T-cell (primary cell): ENCODE measurements at regions not wholly inside any gene's neighbourhood (a gene's known extent, or its start where the extent isn't known, plus 50 kb on each side); places are given as distances from the start of the nearest gene placed in this dataset.
"Not testable (repeated sequence)": the region's sequence is repeated elsewhere in the genome, so short reads cannot be mapped to it uniquely, and the experiment has no call there.

Experiments
- ATAC-seq, 4 experiments: fragments of 200-7000 bp in 3 of 4; fragments of 150-1000 bp in 1 of 4; cut with Tn5 transposase; replicated peaks in 1 of 4; 1 replicate in 3 of 4; 2 replicates in 1 of 4; pipeline ENCODE4 v1.10.0; 2021; ENCODE audit warnings: moderate library complexity in 3 of 4, mild to moderate bottlenecking in 2 of 4, moderate number of reproducible peaks in 1 of 4
- CTCF ChIA-PET, 2 donors: fragments of 300-600 bp; sonication (Branson Sonifier 250); formaldehyde crosslinking; loops; one replicate each; lab custom pipeline; 2022; ENCODE audit warnings: antibody characterized with exemption in 2 of 2; lab: Charles Lee
- POLR2A ChIA-PET, 2 donors: fragments of 300-600 bp; sonication (Branson Sonifier 250); formaldehyde crosslinking; loops; one replicate each; lab custom pipeline; 2022; ENCODE audit warnings: antibody characterized with exemption in 2 of 2; lab: Charles Lee
- DNase-seq, 35 experiments: peaks; one replicate each; pipeline versions ENCODE4 v3.0.0 to v3.0.0-alpha.2; 2013 to 2023
- H3K27ac ChIP-seq: one replicate; pipeline ENCODE4 v1.5.1; 2013; ENCODE audit warnings: low read length
- H3K27me3 ChIP-seq, 2 experiments: replicated peaks in 1 of 2; 1 replicate in 1 of 2; 2 replicates in 1 of 2; pipeline versions ENCODE4 v1.6.1 to v1.7.0; 2013; ENCODE audit warnings: low read length in 1 of 2, mixed read lengths in 1 of 2; ENCODE audit not compliant: control insufficient read depth in 2 of 2, insufficient read depth in 2 of 2; ENCODE audit errors: extremely low read depth in 1 of 2
- H3K36me3 ChIP-seq, 2 donors: 1 replicate in 1 of 2; 2 replicates in 1 of 2; pipeline versions ENCODE4 v1.6.1 to v1.7.0; 2013; ENCODE audit warnings: low read length in 1 of 2; ENCODE audit not compliant: control insufficient read depth in 2 of 2, insufficient read depth in 1 of 2; ENCODE audit errors: extremely low read depth in 1 of 2
- H3K4me1 ChIP-seq, 2 experiments: 1 replicate in 1 of 2; 2 replicates in 1 of 2; pipeline versions ENCODE4 v1.6.1 to v1.7.0; 2013; ENCODE audit warnings: low read length in 2 of 2, mixed read lengths in 1 of 2; ENCODE audit not compliant: insufficient read depth in 2 of 2, control insufficient read depth in 1 of 2; ENCODE audit errors: extremely low read depth in 1 of 2
- H3K4me3 ChIP-seq, 2 donors: 1 replicate in 1 of 2; 2 replicates in 1 of 2; pipeline versions ENCODE4 v1.5.1 to v1.7.0; 2013; ENCODE audit warnings: mild to moderate bottlenecking in 2 of 2, low read length in 1 of 2, moderate library complexity in 1 of 2; ENCODE audit not compliant: control insufficient read depth in 1 of 2; ENCODE audit errors: extremely low read depth in 1 of 2
- H3K9me3 ChIP-seq: 2 replicates; pipeline ENCODE4 v1.7.0; 2013
- H3K27ac Mint-ChIP-seq, 2 donors: one replicate each; pipeline ENCODE4 v1.8.0; 2020 to 2021; ENCODE audit warnings: mild to moderate bottlenecking in 2 of 2, mixed read lengths in 2 of 2
- H3K27me3 Mint-ChIP-seq, 2 donors: one replicate each; pipeline ENCODE4 v1.8.0; 2021 to 2022; ENCODE audit warnings: mixed read lengths in 2 of 2
- H3K36me3 Mint-ChIP-seq: one replicate; pipeline ENCODE4 v1.8.0; 2021; ENCODE audit warnings: mixed read lengths
- H3K4me1 Mint-ChIP-seq, 3 donors: one replicate each; pipeline ENCODE4 v1.8.0; 2020 to 2022; ENCODE audit warnings: mixed read lengths in 3 of 3, mild to moderate bottlenecking in 1 of 3
- H3K4me3 Mint-ChIP-seq, 3 donors: one replicate each; pipeline ENCODE4 v1.8.0; 2020 to 2022; ENCODE audit warnings: mild to moderate bottlenecking in 3 of 3, mixed read lengths in 3 of 3, moderate library complexity in 3 of 3
- H3K9me3 Mint-ChIP-seq, 3 donors: one replicate each; pipeline ENCODE4 v1.8.0; 2020 to 2022; ENCODE audit warnings: mixed read lengths in 3 of 3
- WGBS: methylation state at CpG from one replicate; pipeline ENCODE4 v1.1.5; 2013; ENCODE audit warnings: missing lambda C conversion rate; ENCODE audit not compliant: insufficient coverage; 5-methylcytosine and 5-hydroxymethylcytosine counted together

GRCh38 chr16:72457243-72457940 lies 285.4 kb upstream of the PMFBP1 start:
- H3K27me3 Mint-ChIP-seq = no peaks in the 10 kb centered on the region
- no peak overlapping the region for H3K27ac ChIP-seq
- no peak overlapping the region for H3K27ac Mint-ChIP-seq
- no peaks in the 10 kb centered on the region for H3K9me3 ChIP-seq
- no peak overlapping the region for H3K4me3 Mint-ChIP-seq
- no peak for DNase-seq
- H3K36me3 Mint-ChIP-seq = peaks cover 5% of the 10 kb centered on the region
- no peaks in the 10 kb centered on the region for H3K27me3 ChIP-seq
- no peaks in the 10 kb centered on the region for H3K4me1 Mint-ChIP-seq
- no peaks in the 10 kb centered on the region for H3K36me3 ChIP-seq
- ATAC-seq = no peak
- H3K9me3 Mint-ChIP-seq = peaks cover 20 to 40% (median 25%) of the 10 kb centered on the region in 3 donors
- no peak overlapping the region for H3K4me3 ChIP-seq
- CTCF ChIA-PET = no interaction called here
- no CpG with 5 or more reads among the region's 4 CpGs for WGBS
- H3K4me1 ChIP-seq = no peaks in the 10 kb centered on the region
- POLR2A ChIA-PET = no interaction called here

GRCh38 chr16:72455743-72456659 lies 284.0 kb upstream of the PMFBP1 start:
- DNase-seq (peak in 1 of 35 experiments; percentile 7), ATAC-seq (no peak)
- no peak overlapping the region for H3K27ac ChIP-seq
- H3K36me3 ChIP-seq = no peaks in the 10 kb centered on the region
- peaks cover 20 to 53% (median 33%) of the 10 kb centered on the region in 3 donors for H3K9me3 Mint-ChIP-seq
- no peaks in the 10 kb centered on the region for H3K27me3 ChIP-seq
- H3K4me3 ChIP-seq = no peak overlapping the region
- H3K4me1 ChIP-seq = no peaks in the 10 kb centered on the region
- H3K4me3 Mint-ChIP-seq = no peak overlapping the region
- H3K27ac Mint-ChIP-seq = no peak overlapping the region
- no peaks in the 10 kb centered on the region for H3K27me3 Mint-ChIP-seq
- no peaks in the 10 kb centered on the region for H3K4me1 Mint-ChIP-seq
- CTCF ChIA-PET = no interaction called here
- WGBS = 100% methylated on average over 1 of the region's 2 CpGs
- POLR2A ChIA-PET = no interaction called here
- peaks cover 5% of the 10 kb centered on the region for H3K36me3 Mint-ChIP-seq
- H3K9me3 ChIP-seq = no peaks in the 10 kb centered on the region

GRCh38 chr16:72453856-72454255 lies 281.9 kb upstream of the PMFBP1 start:
- H3K9me3 Mint-ChIP-seq = peaks cover 20 to 65% (median 44%) of the 10 kb centered on the region in 3 donors
- H3K4me3 Mint-ChIP-seq, CTCF ChIA-PET, H3K4me1 ChIP-seq, H3K9me3 ChIP-seq, H3K27me3 Mint-ChIP-seq, H3K4me3 ChIP-seq, POLR2A ChIA-PET, H3K27ac ChIP-seq, H3K36me3 Mint-ChIP-seq, H3K36me3 ChIP-seq, H3K27me3 ChIP-seq, DNase-seq, ATAC-seq, H3K27ac Mint-ChIP-seq, H3K4me1 Mint-ChIP-seq: not testable (repeated sequence)
- WGBS = 100% methylated on average over 4 of the region's 9 CpGs

GRCh38 chr16:72444696-72445095 lies 272.7 kb upstream of the PMFBP1 start:
- Mint-ChIP-seq H3K9me3 (peaks cover 3 to 20% (median 16%) of the 10 kb centered on the region in 3 donors), H3K36me3 (no peaks in the 10 kb centered on the region), H3K4me1 (no peaks in the 10 kb centered on the region), H3K4me3 (no peak overlapping the region), H3K27me3 (no peaks in the 10 kb centered on the region), H3K27ac (no peak overlapping the region)
- Histone ChIP-seq H3K27ac (no peak overlapping the region), H3K36me3 (no peaks in the 10 kb centered on the region), H3K9me3 (no peaks in the 10 kb centered on the region), H3K4me1 (no peaks in the 10 kb centered on the region), H3K27me3 (no peaks in the 10 kb centered on the region), H3K4me3 (no peak overlapping the region)
- POLR2A ChIA-PET = no interaction called here
- no peak for ATAC-seq
- DNase-seq = no peak
- CTCF ChIA-PET = no interaction called here
- no CpG with 5 or more reads among the region's 1 CpG for WGBS

GRCh38 chr16:72443809-72444208 lies 271.9 kb upstream of the PMFBP1 start:
- POLR2A ChIA-PET = no interaction called here

GRCh38 chr16:72442385-72443158 lies 270.6 kb upstream of the PMFBP1 start:
- H3K27me3 ChIP-seq = no peaks in the 10 kb centered on the region
- H3K27ac Mint-ChIP-seq = no peak overlapping the region
- H3K36me3 ChIP-seq = no peaks in the 10 kb centered on the region
- CTCF ChIA-PET = interaction anchor here in 1 of 2 donors (0.6 kb wide), 1 partner anchor 1261 kb away, joined by 3 read pairs; no protein-coding TSS in a partner anchor
- no peak overlapping the region for H3K27ac ChIP-seq
- ATAC-seq (no peak), DNase-seq (no peak)
- H3K9me3 ChIP-seq = no peaks in the 10 kb centered on the region
- no peaks in the 10 kb centered on the region for H3K27me3 Mint-ChIP-seq
- no CpG with 5 or more reads among the region's 5 CpGs for WGBS
- no peaks in the 10 kb centered on the region for H3K36me3 Mint-ChIP-seq
- H3K9me3 Mint-ChIP-seq = peaks cover 0 to 10% (median 4%) of the 10 kb centered on the region in 3 donors
- no peak overlapping the region for H3K4me3 ChIP-seq
- H3K4me3 Mint-ChIP-seq = no peak overlapping the region
- H3K4me1 Mint-ChIP-seq = no peaks in the 10 kb centered on the region
- no peaks in the 10 kb centered on the region for H3K4me1 ChIP-seq
- POLR2A ChIA-PET = no interaction called here

More at GRCh38 chr16:72443809-72444208, 271.9 kb upstream of the PMFBP1 start:
- no CpG with 5 or more reads among the region's 1 CpG for WGBS
- Mint-ChIP-seq H3K27me3 (no peaks in the 10 kb centered on the region), H3K36me3 (no peaks in the 10 kb centered on the region), H3K4me3 (no peak overlapping the region), H3K4me1 (no peaks in the 10 kb centered on the region), H3K27ac (no peak overlapping the region), H3K9me3 (peaks cover 3 to 20% (median 9%) of the 10 kb centered on the region in 3 donors)
- Histone ChIP-seq H3K27me3 (no peaks in the 10 kb centered on the region), H3K27ac (no peak overlapping the region), H3K9me3 (no peaks in the 10 kb centered on the region), H3K4me3 (no peak overlapping the region), H3K36me3 (no peaks in the 10 kb centered on the region), H3K4me1 (no peaks in the 10 kb centered on the region)
- ATAC-seq (no peak), DNase-seq (no peak)
- CTCF ChIA-PET = no interaction called here
